HL-60/S4 treated with retinoic acid at 250 ng/mL for 4 days and 3 days (cell line): ENCODE measurements at regions not wholly inside any gene's neighbourhood (a gene's known extent, or its start where the extent isn't known, plus 50 kb on each side); places are given as distances from the start of the nearest gene placed in this dataset.
"Not testable (repeated sequence)": the region's sequence is repeated elsewhere in the genome, so short reads cannot be mapped to it uniquely, and the experiment has no call there.

Experiments
- in situ Hi-C: fragments of 300-500 bp; cut with MboI; formaldehyde crosslinking; loops from 2 replicates; pipeline ENCODE4 v1.7.0; 2022; ENCODE audit warnings: low sequenced_read_pairs

GRCh38 chr4:11831739-11832138, 403.0 kb upstream of the HS3ST1 start:
- in situ Hi-C loops = no loop called here

GRCh38 chr4:11824566-11824965, 395.9 kb upstream of the HS3ST1 start:
- in situ Hi-C loops = no loop called here

- in situ Hi-C loops = no loop called here
These were observed 393.2 kb upstream of the HS3ST1 start for GRCh38 chr4:11821772-11822430.

GRCh38 chr4:11817088-11817487, 388.4 kb upstream of the HS3ST1 start:
- in situ Hi-C loops = no loop called here

- in situ Hi-C loops = no loop called here
These were observed 386.1 kb upstream of the HS3ST1 start for GRCh38 chr4:11814758-11815157.

GRCh38 chr4:11813951-11814446, 385.3 kb upstream of the HS3ST1 start:
- in situ Hi-C loops = no loop called here

GRCh38 chr4:11811521-11811920, 382.8 kb upstream of the HS3ST1 start:
- in situ Hi-C loops = not testable (repeated sequence)

GRCh38 chr4:11805842-11806241, 377.1 kb upstream of the HS3ST1 start:
- in situ Hi-C loops = no loop called here

- in situ Hi-C loops = no loop called here
These were observed 373.1 kb upstream of the HS3ST1 start for GRCh38 chr4:11801466-11802446.

- in situ Hi-C loops = no loop called here
These were observed 370.5 kb upstream of the HS3ST1 start for GRCh38 chr4:11799196-11799595.

GRCh38 chr4:11791797-11792196, 363.1 kb upstream of the HS3ST1 start:
- in situ Hi-C loops = no loop called here

- in situ Hi-C loops = no loop called here
These were observed 361.5 kb upstream of the HS3ST1 start for GRCh38 chr4:11790230-11790629.

GRCh38 chr4:11783588-11783987, 354.9 kb upstream of the HS3ST1 start:
- in situ Hi-C loops = no loop called here

GRCh38 chr4:11782859-11783258, 354.2 kb upstream of the HS3ST1 start:
- in situ Hi-C loops = no loop called here

- in situ Hi-C loops = no loop called here
These were observed 348.8 kb upstream of the HS3ST1 start for GRCh38 chr4:11777447-11777846.

- in situ Hi-C loops = no loop called here
These were observed 345.7 kb upstream of the HS3ST1 start for GRCh38 chr4:11774346-11774745.

- in situ Hi-C loops = no loop called here
These were observed 345.1 kb upstream of the HS3ST1 start for GRCh38 chr4:11773798-11774197.

GRCh38 chr4:11769434-11769833, 340.7 kb upstream of the HS3ST1 start:
- in situ Hi-C loops = no loop called here

GRCh38 chr4:11768251-11768972, 339.7 kb upstream of the HS3ST1 start:
- in situ Hi-C loops = no loop called here

GRCh38 chr4:11765849-11766453, 337.3 kb upstream of the HS3ST1 start:
- in situ Hi-C loops = no loop called here
